GM06990 (cell line): ENCODE measurements at regions not wholly inside any gene's neighbourhood (a gene's known extent, or its start where the extent isn't known, plus 50 kb on each side); places are given as distances from the start of the nearest gene placed in this dataset.

ENCODE experiments used
- DNase-seq: peaks from one replicate; pipeline ENCODE4 v3.0.0-alpha.2; 2011; ENCODE audit not compliant: insufficient read length; ENCODE audit errors: extremely low read depth
- H3K27me3 ChIP-seq: replicated peaks from 2 replicates; pipeline ENCODE4 v1.6.0; 2011; ENCODE audit warnings: low read length; ENCODE audit not compliant: control insufficient read depth, insufficient read depth
- H3K36me3 ChIP-seq: 2 replicates; pipeline ENCODE4 v1.5.1; 2011; ENCODE audit warnings: low read length; ENCODE audit not compliant: control insufficient read depth, insufficient read depth
- H3K4me3 ChIP-seq: replicated peaks from 2 replicates; pipeline ENCODE4 v1.5.1; 2011; ENCODE audit warnings: low read depth, mild to moderate bottlenecking, control low read depth, low read length
- TF ChIP-seq, protein P1 (sequence below): IDR thresholded peaks from 2 replicates; pipeline ENCODE4 v1.5.1; 2011; ENCODE audit warnings: low read length, control low read depth, mild to moderate bottlenecking, inconsistent platforms; ENCODE audit not compliant: insufficient read depth, poor library complexity, severe bottlenecking

DNA sequence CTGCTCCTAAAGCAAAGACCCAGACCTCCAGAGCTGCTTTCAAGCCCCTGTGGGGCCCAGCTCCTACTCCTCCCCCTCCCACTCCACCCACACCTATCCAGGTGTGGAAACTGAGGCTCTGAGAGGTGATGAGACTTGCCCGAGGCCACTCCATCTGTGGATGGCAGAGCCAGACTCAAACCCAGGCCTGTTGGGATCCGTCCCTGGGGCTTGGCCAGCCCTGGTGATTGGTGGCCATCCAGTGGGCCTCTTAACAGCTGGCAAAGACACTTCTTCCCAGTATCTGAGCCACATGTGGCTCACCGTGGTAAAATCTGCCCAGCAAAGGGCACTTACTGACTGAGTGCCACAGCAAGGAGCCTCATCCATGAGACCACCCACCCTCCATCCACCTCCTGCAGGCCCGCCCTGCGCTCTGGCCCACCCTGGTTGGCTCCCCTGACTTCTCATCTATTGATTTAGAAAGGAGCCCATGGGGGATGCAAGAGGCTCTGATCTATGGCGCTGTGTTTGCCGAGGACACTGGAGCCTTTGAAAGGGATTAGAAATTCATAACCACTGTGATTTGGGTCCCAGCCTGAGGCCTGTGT is 398.5 kb downstream of the PTPRU start:
- no peak for DNase-seq
- TF ChIP-seq, protein P1, sequence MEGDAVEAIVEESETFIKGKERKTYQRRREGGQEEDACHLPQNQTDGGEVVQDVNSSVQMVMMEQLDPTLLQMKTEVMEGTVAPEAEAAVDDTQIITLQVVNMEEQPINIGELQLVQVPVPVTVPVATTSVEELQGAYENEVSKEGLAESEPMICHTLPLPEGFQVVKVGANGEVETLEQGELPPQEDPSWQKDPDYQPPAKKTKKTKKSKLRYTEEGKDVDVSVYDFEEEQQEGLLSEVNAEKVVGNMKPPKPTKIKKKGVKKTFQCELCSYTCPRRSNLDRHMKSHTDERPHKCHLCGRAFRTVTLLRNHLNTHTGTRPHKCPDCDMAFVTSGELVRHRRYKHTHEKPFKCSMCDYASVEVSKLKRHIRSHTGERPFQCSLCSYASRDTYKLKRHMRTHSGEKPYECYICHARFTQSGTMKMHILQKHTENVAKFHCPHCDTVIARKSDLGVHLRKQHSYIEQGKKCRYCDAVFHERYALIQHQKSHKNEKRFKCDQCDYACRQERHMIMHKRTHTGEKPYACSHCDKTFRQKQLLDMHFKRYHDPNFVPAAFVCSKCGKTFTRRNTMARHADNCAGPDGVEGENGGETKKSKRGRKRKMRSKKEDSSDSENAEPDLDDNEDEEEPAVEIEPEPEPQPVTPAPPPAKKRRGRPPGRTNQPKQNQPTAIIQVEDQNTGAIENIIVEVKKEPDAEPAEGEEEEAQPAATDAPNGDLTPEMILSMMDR = no peak
- Histone ChIP-seq H3K4me3 (no peak overlapping the region), H3K27me3 (no peaks in the 10 kb centered on the region), H3K36me3 (no peaks in the 10 kb centered on the region)

DNA sequence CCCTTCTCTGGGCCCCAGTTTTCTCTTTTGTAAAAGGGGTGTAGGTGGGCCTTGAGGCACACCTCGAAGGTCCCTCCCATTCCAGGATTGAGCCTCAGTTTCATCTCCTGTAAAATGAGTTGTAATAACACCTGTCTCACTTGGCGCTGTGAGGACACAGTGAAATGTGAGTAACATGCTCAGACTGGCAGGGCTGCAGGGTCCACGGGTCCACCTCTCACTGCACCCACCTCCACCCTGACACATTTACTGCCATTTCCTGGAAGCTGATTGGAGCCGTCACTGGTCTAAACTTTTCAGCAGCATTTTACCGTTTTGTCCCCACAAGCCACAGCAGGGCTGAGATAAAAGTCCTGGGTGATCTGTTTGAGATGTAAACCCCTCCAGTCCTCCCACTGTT is 398.0 kb downstream of the PTPRU start:
- Histone ChIP-seq H3K36me3 (no peaks in the 10 kb centered on the region), H3K4me3 (no peak overlapping the region), H3K27me3 (no peaks in the 10 kb centered on the region)
- no peak for DNase-seq
- TF ChIP-seq, protein P1 = no peak

DNA sequence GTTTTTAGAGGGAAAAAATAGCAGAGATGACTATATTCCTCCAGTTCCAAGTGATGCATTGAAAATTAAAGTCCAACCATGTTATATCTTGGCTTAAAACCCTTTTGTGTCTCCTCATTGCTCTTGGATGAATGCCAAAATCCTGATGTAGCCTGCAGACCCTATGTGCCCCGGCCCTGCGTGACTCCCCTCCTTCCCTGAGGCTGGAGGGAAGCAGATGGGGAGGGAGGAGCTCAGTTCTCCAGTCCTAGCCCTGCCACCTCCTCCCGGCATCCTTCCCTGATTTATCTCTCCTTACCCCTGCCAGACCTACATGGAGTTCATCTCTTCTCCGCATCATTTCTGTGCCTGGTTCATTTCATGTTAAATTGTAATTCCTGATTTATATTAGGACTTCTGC is 397.4 kb downstream of the PTPRU start:
- TF ChIP-seq, protein P1 = no peak
- no peak for DNase-seq
- H3K4me3 ChIP-seq = no peak overlapping the region
- H3K27me3 ChIP-seq = no peaks in the 10 kb centered on the region
- H3K36me3 ChIP-seq = no peaks in the 10 kb centered on the region

DNA sequence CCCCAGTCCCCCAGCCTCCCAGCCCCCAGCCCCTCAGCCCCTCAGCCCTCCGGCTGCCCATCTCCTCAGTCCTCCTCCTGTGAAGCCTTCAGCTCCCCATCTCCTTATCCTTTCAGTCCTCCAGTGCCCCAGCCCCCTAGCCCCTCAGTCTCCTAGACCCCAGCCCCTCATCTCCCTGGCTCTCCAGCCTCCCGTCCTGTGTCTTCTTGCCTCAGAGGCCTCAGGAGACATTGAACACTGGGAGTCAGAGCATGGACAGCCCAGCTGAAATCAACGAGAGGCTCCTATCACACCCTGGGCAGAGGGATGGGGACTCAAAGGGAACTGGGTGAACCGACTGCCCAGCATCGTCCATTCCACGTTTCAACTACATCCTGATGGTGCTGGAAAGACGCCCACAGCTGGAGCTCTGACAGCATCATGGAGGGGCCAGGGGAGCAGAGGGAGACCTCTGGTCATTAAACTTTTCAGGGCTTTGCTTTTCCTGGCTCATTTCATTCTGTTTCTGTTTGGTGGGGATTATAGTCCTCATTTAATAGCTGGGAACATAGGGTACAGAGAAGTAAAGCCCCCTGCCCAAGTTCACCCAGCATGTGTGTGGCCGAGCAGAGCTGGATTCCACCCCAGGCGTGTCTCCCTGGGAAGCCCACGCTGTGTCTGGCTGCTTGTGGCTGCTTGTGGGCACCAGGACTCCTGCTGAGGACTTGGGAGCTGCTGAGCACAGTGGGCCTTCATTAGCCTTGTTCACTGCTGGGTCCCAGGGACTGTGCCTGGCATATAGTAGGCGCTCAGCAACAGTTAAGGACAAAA is 396.7 kb downstream of the PTPRU start:
- no peak for DNase-seq
- Histone ChIP-seq H3K36me3 (no peaks in the 10 kb centered on the region), H3K4me3 (no peak overlapping the region), H3K27me3 (no peaks in the 10 kb centered on the region)
- TF ChIP-seq, protein P1 = no peak

DNA sequence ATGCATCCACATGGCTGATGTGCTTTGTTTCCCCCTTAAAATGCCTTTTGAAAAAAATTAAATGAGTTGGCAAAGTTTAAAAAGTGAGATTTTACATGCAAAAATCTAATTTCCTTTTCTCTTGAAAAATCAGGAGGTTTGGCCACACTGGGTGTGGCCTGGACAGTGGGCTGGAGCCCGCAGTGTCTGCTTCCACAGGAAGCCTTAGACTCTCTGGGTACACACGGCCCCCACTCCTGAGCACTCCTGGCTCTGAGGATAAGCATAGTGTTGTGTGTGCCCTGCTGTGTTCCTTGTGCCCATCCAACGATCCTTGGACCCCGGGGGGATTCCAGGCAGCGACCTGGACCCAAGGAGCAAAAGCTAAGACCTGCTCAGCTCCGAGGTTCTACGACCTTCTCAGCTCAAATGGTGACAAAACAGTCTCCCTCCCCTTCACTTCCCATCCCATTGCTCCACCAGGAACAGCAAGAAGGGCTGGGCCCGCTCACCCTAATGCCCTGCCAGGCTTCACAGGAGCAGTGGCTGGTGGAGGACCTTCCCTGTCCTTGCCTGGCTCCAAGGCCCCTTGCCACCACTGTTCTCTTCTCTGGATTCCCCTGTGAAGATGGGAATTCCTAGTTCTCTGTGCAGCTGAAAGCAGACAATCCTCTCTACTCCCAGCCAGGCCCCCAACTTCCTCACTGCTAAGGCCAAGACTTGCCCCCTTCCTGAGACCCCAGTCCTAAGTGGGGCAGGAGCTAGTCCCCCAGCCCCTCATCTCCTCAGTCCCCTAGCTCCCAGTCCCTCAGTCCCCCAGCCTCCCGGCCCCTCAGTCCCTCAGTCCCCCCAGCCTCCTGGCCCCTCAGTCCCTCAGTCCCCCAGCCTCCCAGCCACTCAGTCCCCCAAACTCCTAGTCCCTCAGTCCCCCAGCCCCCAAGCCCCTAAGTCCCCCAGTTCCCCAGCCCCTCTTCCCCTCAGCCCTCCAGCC is 395.8 kb downstream of the PTPRU start:
- Histone ChIP-seq H3K27me3 (no peaks in the 10 kb centered on the region), H3K36me3 (no peaks in the 10 kb centered on the region), H3K4me3 (no peak overlapping the region)
- TF ChIP-seq, protein P1 = no peak
- no peak for DNase-seq
